PFSK-1 (cell line): ENCODE measurements at regions not wholly inside any gene's neighbourhood (a gene's known extent, or its start where the extent isn't known, plus 50 kb on each side); places are given as distances from the start of the nearest gene placed in this dataset.

Experiments
- FOXP2 ChIP-seq: optimal IDR thresholded peaks from 2 replicates; pipeline ENCODE3; 2011; ENCODE audit warnings: borderline replicate concordance, control low read depth, inconsistent platforms; ENCODE audit not compliant: insufficient read depth; ENCODE audit errors: extremely low read length, extremely low read depth
- POLR2AphosphoS5 ChIP-seq: IDR thresholded peaks from 2 replicates; pipeline ENCODE4 v1.6.1; 2012; ENCODE audit warnings: low read depth, mild to moderate bottlenecking, control low read depth, low read length, moderate library complexity
- SIN3A ChIP-seq: IDR thresholded peaks from 2 replicates; pipeline ENCODE4 v1.6.1; 2012; ENCODE audit warnings: mild to moderate bottlenecking, low read length, moderate library complexity, borderline replicate concordance; ENCODE audit not compliant: insufficient read depth
- TAF1 ChIP-seq: IDR thresholded peaks from 2 replicates; pipeline ENCODE4 v1.6.1; 2012; ENCODE audit warnings: low read length, control low read depth, borderline replicate concordance; ENCODE audit not compliant: insufficient read depth
- TF ChIP-seq, protein P1 (sequence below), 2 experiments: IDR thresholded peaks; 2 replicates each; pipeline versions ENCODE4 v1.6.1 to v1.8.0; 2011 to 2012; ENCODE audit warnings: low read depth in 2 of 2, low read length in 2 of 2, control low read depth in 1 of 2, inconsistent platforms in 1 of 2, mild to moderate bottlenecking in 1 of 2, moderate library complexity in 1 of 2; ENCODE audit not compliant: insufficient read depth in 1 of 2

DNA sequence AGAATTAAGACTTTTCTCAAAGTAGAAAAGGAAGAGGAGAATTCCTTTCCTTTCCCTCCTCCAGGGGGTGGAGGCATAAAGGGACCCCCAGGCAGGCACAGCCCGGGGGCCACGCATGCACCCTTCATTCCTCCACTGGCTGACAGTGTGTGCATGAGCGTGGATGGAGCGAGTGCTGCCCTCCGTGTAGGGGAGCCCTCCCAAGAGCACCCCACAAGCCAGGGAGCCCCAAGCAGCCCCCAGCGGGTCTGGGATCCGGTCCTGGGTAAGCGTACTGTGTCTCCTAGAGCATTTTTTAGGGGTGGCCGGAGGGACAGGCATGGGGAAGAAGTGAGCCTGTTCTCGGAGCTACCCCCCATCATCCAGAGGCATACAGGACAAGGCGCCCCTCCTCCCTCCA, 120.5 kb downstream of the SIK1 start:
- TF ChIP-seq POLR2AphosphoS5 (no peak), TAF1 (no peak), FOXP2 (no peak), SIN3A (no peak)
- TF ChIP-seq, protein P1, sequence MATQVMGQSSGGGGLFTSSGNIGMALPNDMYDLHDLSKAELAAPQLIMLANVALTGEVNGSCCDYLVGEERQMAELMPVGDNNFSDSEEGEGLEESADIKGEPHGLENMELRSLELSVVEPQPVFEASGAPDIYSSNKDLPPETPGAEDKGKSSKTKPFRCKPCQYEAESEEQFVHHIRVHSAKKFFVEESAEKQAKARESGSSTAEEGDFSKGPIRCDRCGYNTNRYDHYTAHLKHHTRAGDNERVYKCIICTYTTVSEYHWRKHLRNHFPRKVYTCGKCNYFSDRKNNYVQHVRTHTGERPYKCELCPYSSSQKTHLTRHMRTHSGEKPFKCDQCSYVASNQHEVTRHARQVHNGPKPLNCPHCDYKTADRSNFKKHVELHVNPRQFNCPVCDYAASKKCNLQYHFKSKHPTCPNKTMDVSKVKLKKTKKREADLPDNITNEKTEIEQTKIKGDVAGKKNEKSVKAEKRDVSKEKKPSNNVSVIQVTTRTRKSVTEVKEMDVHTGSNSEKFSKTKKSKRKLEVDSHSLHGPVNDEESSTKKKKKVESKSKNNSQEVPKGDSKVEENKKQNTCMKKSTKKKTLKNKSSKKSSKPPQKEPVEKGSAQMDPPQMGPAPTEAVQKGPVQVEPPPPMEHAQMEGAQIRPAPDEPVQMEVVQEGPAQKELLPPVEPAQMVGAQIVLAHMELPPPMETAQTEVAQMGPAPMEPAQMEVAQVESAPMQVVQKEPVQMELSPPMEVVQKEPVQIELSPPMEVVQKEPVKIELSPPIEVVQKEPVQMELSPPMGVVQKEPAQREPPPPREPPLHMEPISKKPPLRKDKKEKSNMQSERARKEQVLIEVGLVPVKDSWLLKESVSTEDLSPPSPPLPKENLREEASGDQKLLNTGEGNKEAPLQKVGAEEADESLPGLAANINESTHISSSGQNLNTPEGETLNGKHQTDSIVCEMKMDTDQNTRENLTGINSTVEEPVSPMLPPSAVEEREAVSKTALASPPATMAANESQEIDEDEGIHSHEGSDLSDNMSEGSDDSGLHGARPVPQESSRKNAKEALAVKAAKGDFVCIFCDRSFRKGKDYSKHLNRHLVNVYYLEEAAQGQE (IDR thresholded peaks at IDR 0.05; ENCODE audit: insufficient read depth in 1 of 2, low read depth in 2 of 2, low read length in 2 of 2) = no peak
